Endothelial cell of umbilical vein (primary cell): ENCODE measurements at regions not wholly inside any gene's neighbourhood (a gene's known extent, or its start where the extent isn't known, plus 50 kb on each side); places are given as distances from the start of the nearest gene placed in this dataset.

Source experiments
- BruUV-seq: library from RNA; stranded (reverse); fragments of 400-500 nt; replicated peaks from 2 replicates; lab custom pipeline; 2021; lab: Mats Ljungman, UMichigan
- CTCF ChIA-PET: fragments of 300-600, 350-600 bp; sonication (Branson Sonifier 250); formaldehyde crosslinking; loops from one replicate; lab custom pipeline; 2021; ENCODE audit warnings: antibody characterized with exemption, inconsistent platforms; lab: Charles Lee
- POLR2A ChIA-PET: fragments of 300-600, 350-600 bp; sonication (Branson Sonifier 250); formaldehyde crosslinking; loops from one replicate; lab custom pipeline; 2021; ENCODE audit warnings: antibody characterized with exemption, inconsistent platforms; lab: Charles Lee
- DNase-seq: peaks from one replicate; pipeline ENCODE4 v3.0.0-alpha.2; 2011; ENCODE audit warnings: low read depth, low spot score
- FAIRE-seq: peaks from 2 replicates; lab custom pipeline; 2011; peaks lifted over from hg19 to GRCh38; lab: Jason Lieb, UNC
- H2AFZ ChIP-seq: 2 replicates; pipeline ENCODE4 v1.6.0; 2012; ENCODE audit warnings: low read depth, low read length, control low read depth, inconsistent platforms
- H3K27ac ChIP-seq: 2 replicates; pipeline ENCODE4 v1.5.1; 2011; ENCODE audit warnings: low read depth, mild to moderate bottlenecking, control low read depth, low read length, moderate library complexity; ENCODE audit not compliant: insufficient read depth
- H3K27me3 ChIP-seq, 2 experiments: 2 replicates each; pipeline versions ENCODE4 v1.6.0 to v1.6.1; 2011; ENCODE audit warnings: low read length in 2 of 2, mixed read lengths in 1 of 2; ENCODE audit not compliant: control insufficient read depth in 2 of 2, insufficient read depth in 2 of 2
- H3K36me3 ChIP-seq, 2 experiments: 2 replicates in 1 of 2; 3 replicates in 1 of 2; pipeline ENCODE4 v1.5.1; 2011; ENCODE audit warnings: low read length in 2 of 2, mild to moderate bottlenecking in 1 of 2, moderate library complexity in 1 of 2; ENCODE audit not compliant: control insufficient read depth in 2 of 2, insufficient read depth in 2 of 2; ENCODE audit errors: extremely low read depth in 1 of 2
- H3K4me1 ChIP-seq: 3 replicates; pipeline ENCODE4 v1.5.1; 2011; ENCODE audit warnings: mild to moderate bottlenecking, low read length; ENCODE audit not compliant: control insufficient read depth, insufficient read depth; ENCODE audit errors: extremely low read depth
- H3K4me2 ChIP-seq: 2 replicates; pipeline ENCODE4 v1.6.1; 2011; ENCODE audit warnings: low read length, control low read depth, mixed read lengths; ENCODE audit not compliant: insufficient read depth
- H3K4me3 ChIP-seq, 3 experiments: fragments of 200-600 bp in 1 of 3; sonication (generic), shearing (Covaris generic) in 1 of 3; replicated peaks in 1 of 3; 2 replicates each; pipeline ENCODE4 v1.5.1; 2011 to 2016; ENCODE audit warnings: control low read depth in 3 of 3, low read length in 3 of 3, mild to moderate bottlenecking in 2 of 3, inconsistent platforms in 1 of 3, low read depth in 1 of 3, moderate library complexity in 1 of 3; ENCODE audit not compliant: insufficient read depth in 1 of 3
- H3K79me2 ChIP-seq: 2 replicates; pipeline ENCODE4 v1.6.0; 2012; ENCODE audit warnings: low read length, inconsistent platforms; ENCODE audit not compliant: control insufficient read depth, insufficient read depth
- H3K9ac ChIP-seq: replicated peaks from 2 replicates; pipeline ENCODE3; 2011; ENCODE audit warnings: low read length, control low read depth; ENCODE audit not compliant: insufficient read depth; ENCODE audit errors: extremely low read depth
- H3K9me1 ChIP-seq: replicated peaks from 3 replicates; pipeline ENCODE4 v1.6.0; 2011; ENCODE audit warnings: mild to moderate bottlenecking, low read length; ENCODE audit not compliant: control insufficient read depth, insufficient read depth; ENCODE audit errors: extremely low read depth
- H3K9me3 ChIP-seq: replicated peaks from 2 replicates; pipeline ENCODE4 v1.5.1; 2012; ENCODE audit warnings: low read length, inconsistent platforms; ENCODE audit not compliant: control insufficient read depth, insufficient read depth
- H4K20me1 ChIP-seq: replicated peaks from 2 replicates; pipeline ENCODE3; 2011; ENCODE audit warnings: mild to moderate bottlenecking, low read length; ENCODE audit not compliant: control insufficient read depth, insufficient read depth; ENCODE audit errors: extremely low read depth
- EZH2 ChIP-seq: IDR thresholded peaks from 2 replicates; pipeline ENCODE4 v1.6.1; 2012; ENCODE audit warnings: borderline replicate concordance, low read depth, mild to moderate bottlenecking, moderate library complexity, low read length, inconsistent platforms; ENCODE audit not compliant: severe bottlenecking
- FOS ChIP-seq: IDR thresholded peaks from 2 replicates; pipeline ENCODE4 v1.6.1; 2011; ENCODE audit warnings: mild to moderate bottlenecking, low read length, moderate library complexity, borderline replicate concordance; ENCODE audit not compliant: insufficient read depth
- GATA2 ChIP-seq: IDR thresholded peaks from 2 replicates; pipeline ENCODE4 v1.7.0; 2011; ENCODE audit warnings: low read depth, mild to moderate bottlenecking, moderate library complexity, mixed read lengths, low read length; ENCODE audit not compliant: insufficient read length, insufficient read depth
- JUN ChIP-seq: IDR thresholded peaks from 2 replicates; pipeline ENCODE4 v1.6.1; 2011; ENCODE audit warnings: borderline replicate concordance, low read depth; ENCODE audit not compliant: insufficient read length, insufficient read depth
- MYC ChIP-seq: IDR thresholded peaks from one replicate; pipeline ENCODE4 v1.6.1; 2011; ENCODE audit warnings: mild to moderate bottlenecking, low read depth, low read length
- POLR2A ChIP-seq: IDR thresholded peaks from 2 replicates; pipeline ENCODE4 v1.6.1; 2012; ENCODE audit warnings: low read depth, mild to moderate bottlenecking, control low read depth, low read length
- POLR2AphosphoS5 ChIP-seq: IDR thresholded peaks from 2 replicates; pipeline ENCODE4 v1.6.1; 2012; ENCODE audit warnings: low read depth, mild to moderate bottlenecking, control low read depth, low read length, moderate library complexity; ENCODE audit not compliant: insufficient read depth
- dilution Hi-C: fragments of 300-500 bp; cut with MboI; formaldehyde crosslinking; loops from one replicate; pipeline ENCODE4 v1.15.0; 2019; ENCODE audit warnings: low sequenced_read_pairs; ENCODE audit not compliant: extremely low pct_ligation_motif_present
- intact Hi-C: fragments of 100-400 bp; cut with micrococcal nuclease; formaldehyde crosslinking; loops from one replicate; pipeline ENCODE4 v1.10.0; 2022
- TF ChIP-seq, protein P1 (sequence below): IDR thresholded peaks from 2 replicates; pipeline ENCODE4 v1.6.1; 2011; ENCODE audit not compliant: insufficient read depth, insufficient read length
- TF ChIP-seq, protein P2 (sequence below), 2 donors: IDR thresholded peaks; 1 replicate in 1 of 2; 2 replicates in 1 of 2; pipeline ENCODE4 v1.5.1; 2011; ENCODE audit warnings: low read length in 2 of 2, mild to moderate bottlenecking in 2 of 2, moderate library complexity in 2 of 2, control low read depth in 1 of 2, inconsistent platforms in 1 of 2, low read depth in 1 of 2; ENCODE audit not compliant: insufficient read depth in 1 of 2; ENCODE audit errors: extremely low read depth in 1 of 2

GRCh38 chr11:26199331-26200095 lies 132.4 kb upstream of the ANO3 start:
- no peaks in the 10 kb centered on the region for H3K79me2 ChIP-seq
- intact Hi-C loops (no loop called here), dilution Hi-C loops (no loop called here)
- ChIA-PET CTCF (interaction anchor here (1.1 kb wide), 1 partner anchor 218 kb away, joined by 4 read pairs; no protein-coding TSS in a partner anchor), POLR2A (no interaction called here)
- H4K20me1 ChIP-seq = no peaks in the 10 kb centered on the region
- no peaks in the 10 kb centered on the region for H3K9me3 ChIP-seq
- H3K9me1 ChIP-seq = no peaks in the 10 kb centered on the region
- FAIRE-seq (no peak), DNase-seq (no peak)
- H3K4me3 ChIP-seq = no peak overlapping the region
- H2AFZ ChIP-seq = no peak overlapping the region
- H3K27me3 ChIP-seq = no peaks in the 10 kb centered on the region
- no peaks in the 10 kb centered on the region for H3K4me1 ChIP-seq
- H3K9ac ChIP-seq = no peak overlapping the region
- TF ChIP-seq MYC (no peak), POLR2A (no peak), POLR2AphosphoS5 (no peak), FOS (no peak), GATA2 (no peak), EZH2 (no peak), JUN (no peak)
- TF ChIP-seq, protein P1, sequence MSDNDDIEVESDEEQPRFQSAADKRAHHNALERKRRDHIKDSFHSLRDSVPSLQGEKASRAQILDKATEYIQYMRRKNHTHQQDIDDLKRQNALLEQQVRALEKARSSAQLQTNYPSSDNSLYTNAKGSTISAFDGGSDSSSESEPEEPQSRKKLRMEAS = no peak
- TF ChIP-seq, protein P2, sequence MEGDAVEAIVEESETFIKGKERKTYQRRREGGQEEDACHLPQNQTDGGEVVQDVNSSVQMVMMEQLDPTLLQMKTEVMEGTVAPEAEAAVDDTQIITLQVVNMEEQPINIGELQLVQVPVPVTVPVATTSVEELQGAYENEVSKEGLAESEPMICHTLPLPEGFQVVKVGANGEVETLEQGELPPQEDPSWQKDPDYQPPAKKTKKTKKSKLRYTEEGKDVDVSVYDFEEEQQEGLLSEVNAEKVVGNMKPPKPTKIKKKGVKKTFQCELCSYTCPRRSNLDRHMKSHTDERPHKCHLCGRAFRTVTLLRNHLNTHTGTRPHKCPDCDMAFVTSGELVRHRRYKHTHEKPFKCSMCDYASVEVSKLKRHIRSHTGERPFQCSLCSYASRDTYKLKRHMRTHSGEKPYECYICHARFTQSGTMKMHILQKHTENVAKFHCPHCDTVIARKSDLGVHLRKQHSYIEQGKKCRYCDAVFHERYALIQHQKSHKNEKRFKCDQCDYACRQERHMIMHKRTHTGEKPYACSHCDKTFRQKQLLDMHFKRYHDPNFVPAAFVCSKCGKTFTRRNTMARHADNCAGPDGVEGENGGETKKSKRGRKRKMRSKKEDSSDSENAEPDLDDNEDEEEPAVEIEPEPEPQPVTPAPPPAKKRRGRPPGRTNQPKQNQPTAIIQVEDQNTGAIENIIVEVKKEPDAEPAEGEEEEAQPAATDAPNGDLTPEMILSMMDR (IDR thresholded peaks at IDR 0.05; ENCODE audit: extremely low read depth in 1 of 2, insufficient read depth in 1 of 2, low read depth in 1 of 2, low read length in 2 of 2) = no peak
- no TSS peak for BruUV-seq
- H3K4me2 ChIP-seq = no peak overlapping the region
- no peaks in the 10 kb centered on the region for H3K36me3 ChIP-seq
- H3K27ac ChIP-seq = no peak overlapping the region
